OCI-M2 (cell line): ENCODE measurements at regions not wholly inside any gene's neighbourhood (a gene's known extent, or its start where the extent isn't known, plus 50 kb on each side); places are given as distances from the start of the nearest gene placed in this dataset.
"Not testable (repeated sequence)": the region's sequence is repeated elsewhere in the genome, so short reads cannot be mapped to it uniquely, and the experiment has no call there.

ENCODE experiments used
- DNase-seq: peaks from one replicate; lab custom pipeline; 2025; ENCODE audit not compliant: unreplicated experiment; lab: John Stamatoyannopoulos, UW

- DNase-seq, result no peak
These were observed 1616.1 kb upstream of the ADGRL3 start for GRCh38 chr4:59583845-59584568.

DNA sequence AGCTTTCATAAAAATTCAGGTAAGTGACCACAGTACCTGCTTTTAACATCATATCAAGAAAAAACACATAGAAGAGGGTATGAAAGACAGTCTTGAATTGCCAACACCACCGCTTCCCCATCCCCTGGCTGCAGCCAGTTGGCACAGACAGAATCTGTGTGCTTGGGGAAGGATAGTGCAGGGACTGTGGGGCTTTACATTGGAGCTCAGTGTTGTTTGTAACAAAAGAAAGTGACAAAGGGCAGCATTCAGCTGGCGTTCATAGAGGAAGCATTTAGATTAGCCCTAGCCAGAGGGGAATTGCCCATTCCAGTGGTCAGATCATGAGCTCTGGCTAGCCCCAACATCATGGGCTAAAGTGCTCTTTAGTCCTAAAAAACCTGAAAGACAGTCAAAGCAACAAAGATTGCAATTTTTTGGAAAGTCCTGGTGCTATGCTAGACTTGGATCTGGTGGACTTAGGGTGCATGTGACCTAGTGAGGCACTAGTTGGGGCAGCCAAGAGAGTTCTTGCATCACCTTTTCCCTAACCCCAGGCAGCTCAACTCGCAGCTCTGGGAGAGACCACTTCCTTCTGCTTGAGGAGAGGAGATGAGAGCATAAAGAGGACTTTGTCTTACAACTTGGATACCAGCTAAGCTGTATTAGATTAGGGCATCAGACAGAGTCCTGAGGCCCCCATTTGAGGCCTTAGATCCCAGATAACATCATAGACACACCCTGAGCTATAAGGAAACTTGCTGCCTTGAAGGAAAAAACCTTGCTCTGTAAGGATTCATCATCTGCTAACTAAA is 1602.4 kb upstream of the ADGRL3 start:
- DNase-seq, result no peak

DNA sequence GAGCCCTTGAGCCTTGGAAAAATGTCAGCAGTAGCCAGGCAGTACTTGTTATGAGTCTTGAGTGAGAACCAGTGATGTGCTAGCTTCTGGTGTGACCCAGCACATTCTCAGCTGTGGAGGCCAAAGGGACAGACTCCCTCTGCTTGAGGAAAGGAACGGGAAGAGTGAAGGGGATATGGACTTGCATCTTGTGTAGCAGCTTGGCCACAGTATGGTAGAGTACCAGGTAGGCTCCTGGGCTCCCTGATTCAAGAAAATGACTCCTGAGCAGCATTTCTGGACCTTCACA is 1601.9 kb upstream of the ADGRL3 start:
- no peak for DNase-seq

- DNase-seq, result no peak
These were observed 1591.7 kb upstream of the ADGRL3 start for GRCh38 chr4:59608466-59608865.

DNA sequence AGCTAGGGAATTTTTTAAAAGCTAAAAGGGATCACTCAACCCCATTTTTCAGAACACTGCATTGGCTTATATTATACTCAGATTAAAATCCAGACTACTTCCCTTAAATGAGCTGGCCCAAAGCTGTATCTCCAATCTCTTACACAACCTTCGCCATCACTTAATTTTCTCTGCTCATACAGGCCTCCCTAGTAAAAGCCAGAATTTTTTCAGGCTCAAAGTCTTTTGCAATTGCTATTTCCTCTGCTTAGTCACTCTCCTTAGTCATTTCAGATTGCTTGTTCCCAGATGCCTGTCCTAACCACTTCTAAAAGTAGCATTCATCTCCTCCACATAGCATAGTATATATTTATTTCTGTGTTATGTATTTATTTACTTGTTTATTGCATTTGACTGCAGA is 1587.9 kb upstream of the ADGRL3 start:
- no peak for DNase-seq

DNA sequence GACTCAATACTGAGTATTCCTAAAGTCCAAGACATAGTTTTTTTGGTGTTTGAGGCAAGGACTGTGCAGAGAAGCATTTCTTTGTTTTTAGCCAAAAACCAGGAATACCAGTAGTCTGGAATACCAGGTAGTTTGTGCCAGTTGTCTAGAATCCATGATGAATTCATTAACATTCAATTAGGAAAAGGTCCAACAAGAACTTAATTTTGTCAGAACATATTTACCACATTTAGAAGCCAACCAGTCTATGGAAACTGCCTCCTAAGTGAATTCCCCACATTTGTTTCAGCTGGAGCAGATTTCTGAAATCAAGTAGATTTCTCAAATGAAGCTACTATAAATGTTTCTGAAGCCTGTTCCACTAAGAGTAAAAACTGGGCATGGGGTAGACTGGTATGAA is 1584.8 kb upstream of the ADGRL3 start:
- DNase-seq, result no peak

DNA sequence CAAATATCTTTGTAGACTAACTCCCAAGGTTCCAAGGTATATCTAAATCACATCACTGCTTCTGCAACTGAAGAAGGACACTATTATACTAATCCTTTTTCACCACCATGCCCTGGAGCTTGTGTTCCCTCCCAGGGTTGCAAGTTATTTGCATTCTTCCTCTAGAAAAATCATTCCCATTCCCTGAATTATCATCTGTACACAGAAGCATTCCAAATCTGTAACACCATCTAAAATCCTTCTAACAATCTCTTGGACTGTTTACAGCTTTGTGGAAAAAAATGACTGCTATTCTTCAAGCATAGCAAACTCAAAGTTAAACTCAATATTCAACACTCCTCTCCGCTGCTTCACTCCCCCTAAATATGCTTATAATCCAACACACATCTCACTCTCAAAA is 1570.8 kb upstream of the ADGRL3 start:
- DNase-seq, result no peak

DNA sequence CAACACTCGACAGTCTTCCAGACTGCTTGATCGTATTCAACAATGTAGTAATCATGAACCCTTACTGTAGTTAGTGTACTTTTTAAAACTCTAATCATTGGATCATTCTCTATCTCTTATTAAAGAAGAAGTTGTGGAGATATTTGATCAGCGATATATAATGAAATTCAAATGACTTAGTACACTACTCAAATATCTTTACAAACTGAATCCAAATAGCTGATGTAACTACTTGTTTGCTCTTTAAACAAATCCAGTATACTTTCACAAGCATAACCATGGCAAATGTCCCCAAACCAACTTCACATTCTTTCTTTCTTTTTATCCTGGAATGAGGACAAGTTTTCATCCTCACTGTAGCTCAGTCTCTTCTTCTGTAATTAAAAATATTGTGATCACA is 1569.9 kb upstream of the ADGRL3 start:
- DNase-seq, result no peak

DNA sequence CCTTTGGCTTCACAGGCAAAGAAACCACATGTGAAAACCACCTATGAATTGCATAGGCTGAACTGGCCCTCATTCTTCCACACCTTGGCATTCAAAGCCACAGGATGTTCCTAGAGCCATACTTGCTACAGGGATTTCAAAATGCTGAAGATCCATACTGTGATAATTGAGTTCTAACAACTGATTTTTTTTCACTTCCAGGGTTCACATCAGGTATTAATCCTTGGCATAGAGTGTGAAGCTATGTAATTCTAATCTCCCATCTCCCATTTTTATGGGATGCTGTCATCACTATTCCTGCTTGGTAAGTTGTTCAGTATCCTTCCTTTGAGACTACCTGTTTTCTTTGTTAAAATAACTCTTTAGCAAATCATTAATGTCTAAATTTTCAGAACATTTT is 1569.2 kb upstream of the ADGRL3 start:
- no peak for DNase-seq

GRCh38 chr4:59637596-59637995 is 1562.5 kb upstream of the ADGRL3 start:
- no peak for DNase-seq

GRCh38 chr4:59643682-59644081 is 1556.4 kb upstream of the ADGRL3 start:
- DNase-seq, result no peak

GRCh38 chr4:59644765-59645164 is 1555.4 kb upstream of the ADGRL3 start:
- no peak for DNase-seq

- no peak for DNase-seq
These were observed 1554.0 kb upstream of the ADGRL3 start for GRCh38 chr4:59646082-59646481.

GRCh38 chr4:59647011-59647410 is 1553.1 kb upstream of the ADGRL3 start:
- no peak for DNase-seq

DNA sequence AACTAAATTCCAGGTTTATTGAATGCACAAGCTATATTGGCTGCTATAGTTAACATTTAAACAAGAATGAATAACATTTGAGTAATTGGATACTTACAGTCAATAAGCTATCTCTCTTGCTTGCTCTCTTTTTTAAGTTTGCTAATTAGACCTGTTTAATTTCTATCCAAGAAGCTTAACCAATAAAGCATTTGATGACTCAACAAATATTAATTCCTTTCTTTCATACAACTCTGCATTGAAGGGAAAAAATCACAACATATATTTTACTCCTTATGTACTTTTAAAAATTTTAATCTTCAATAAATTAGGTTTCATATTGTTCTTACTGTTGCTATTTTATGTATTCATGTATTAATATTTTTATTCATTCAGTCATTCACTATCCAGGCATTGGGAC is 1552.6 kb upstream of the ADGRL3 start:
- DNase-seq, result no peak

- no peak for DNase-seq
These were observed 1549.3 kb upstream of the ADGRL3 start for GRCh38 chr4:59650861-59651260.

- DNase-seq, result no peak
These were observed 1544.1 kb upstream of the ADGRL3 start for GRCh38 chr4:59655996-59656395.

DNA sequence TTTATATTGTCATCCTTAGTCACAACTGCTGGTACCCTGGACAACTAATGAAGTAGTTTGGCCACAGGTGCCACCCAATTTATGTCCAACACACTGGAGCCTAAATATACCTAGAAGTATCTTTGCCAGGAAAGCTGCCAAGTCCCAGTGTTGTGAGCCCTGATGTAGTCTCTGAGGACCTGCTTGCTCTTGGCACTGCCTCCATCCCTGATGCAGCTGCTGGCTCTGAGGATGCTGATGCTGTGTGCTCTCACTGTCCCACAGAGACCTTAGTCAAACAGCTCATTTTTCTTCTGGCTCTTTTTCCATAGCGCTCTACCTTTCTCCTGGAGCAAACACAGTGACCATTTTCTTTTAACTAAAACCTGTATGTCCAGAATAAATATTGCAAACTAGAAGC is 1535.4 kb upstream of the ADGRL3 start:
- no peak for DNase-seq

DNA sequence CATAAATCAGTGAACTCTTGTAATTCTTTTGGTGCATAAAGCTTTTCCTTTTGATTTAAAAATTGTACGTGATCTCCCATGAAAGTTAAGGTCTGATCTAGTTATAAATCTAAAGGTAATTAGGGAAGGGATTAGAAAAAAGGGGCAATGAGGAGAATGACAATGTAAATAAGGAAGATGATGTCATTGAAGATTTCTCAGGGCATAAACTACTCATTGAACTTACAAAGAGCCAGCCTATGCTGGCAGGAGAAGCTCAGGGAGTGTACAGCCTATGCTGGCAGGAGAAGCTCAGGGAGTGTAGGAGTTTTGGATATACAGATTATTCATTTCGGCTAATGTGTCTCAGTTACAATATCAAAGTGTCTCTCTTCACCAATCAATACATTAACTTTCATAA is 1533.5 kb upstream of the ADGRL3 start:
- DNase-seq, result no peak

- no peak for DNase-seq
These were observed 1529.1 kb upstream of the ADGRL3 start for GRCh38 chr4:59671037-59671436.

DNA sequence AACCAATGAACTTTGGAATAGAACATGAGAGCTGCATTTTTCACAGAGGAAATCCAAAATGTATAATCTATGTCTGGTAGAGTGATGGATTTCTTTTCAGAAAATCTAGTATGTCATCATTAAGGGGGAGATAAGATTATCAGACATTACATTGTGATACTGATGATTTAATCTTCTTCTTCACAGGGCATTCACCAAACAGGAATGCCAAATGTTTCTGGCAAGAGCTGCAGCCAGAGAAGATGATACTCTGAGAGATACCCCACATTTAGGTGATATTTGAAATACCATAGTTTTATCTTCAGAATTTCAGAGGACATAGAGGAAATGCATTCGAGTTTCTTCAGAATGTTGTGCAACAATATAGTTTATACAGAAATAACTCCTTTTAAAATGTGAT is 1523.7 kb upstream of the ADGRL3 start:
- no peak for DNase-seq

DNA sequence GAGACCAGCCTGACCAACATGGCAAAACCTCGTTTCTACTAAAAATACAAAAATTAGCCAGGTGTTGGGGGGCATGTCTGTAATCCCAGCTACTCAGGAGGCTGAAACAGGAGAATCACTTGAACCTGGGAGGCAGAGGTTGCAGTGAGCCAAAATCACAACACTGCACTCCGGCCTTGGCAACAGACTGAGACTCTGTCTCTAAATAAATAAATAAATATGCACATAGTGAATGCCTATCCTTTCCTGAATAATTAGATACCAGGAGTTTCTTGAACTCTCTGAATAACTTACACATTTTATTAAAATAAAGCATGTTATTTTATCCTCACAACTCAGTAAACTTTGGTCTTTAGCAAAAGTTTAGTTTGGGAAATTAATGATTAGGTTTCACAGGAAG is 1523.1 kb upstream of the ADGRL3 start:
- DNase-seq, result not testable (repeated sequence)

- DNase-seq, result no peak
These were observed 1514.5 kb upstream of the ADGRL3 start for GRCh38 chr4:59685626-59686025.
